GM21423 (cell line): ENCODE measurements at regions not wholly inside any gene's neighbourhood (a gene's known extent, or its start where the extent isn't known, plus 50 kb on each side); places are given as distances from the start of the nearest gene placed in this dataset.

Source experiments
- ATAC-seq: cut with Tn5 transposase; IDR thresholded peaks from one replicate; pipeline ENCODE4 v1.9.1; 2021; ENCODE audit warnings: mild to moderate bottlenecking, moderate library complexity; ENCODE audit not compliant: unreplicated experiment

- no peak for ATAC-seq
These were observed 249.2 kb upstream of the GPRIN3 start for GRCh38 chr4:89556601-89557305.

DNA sequence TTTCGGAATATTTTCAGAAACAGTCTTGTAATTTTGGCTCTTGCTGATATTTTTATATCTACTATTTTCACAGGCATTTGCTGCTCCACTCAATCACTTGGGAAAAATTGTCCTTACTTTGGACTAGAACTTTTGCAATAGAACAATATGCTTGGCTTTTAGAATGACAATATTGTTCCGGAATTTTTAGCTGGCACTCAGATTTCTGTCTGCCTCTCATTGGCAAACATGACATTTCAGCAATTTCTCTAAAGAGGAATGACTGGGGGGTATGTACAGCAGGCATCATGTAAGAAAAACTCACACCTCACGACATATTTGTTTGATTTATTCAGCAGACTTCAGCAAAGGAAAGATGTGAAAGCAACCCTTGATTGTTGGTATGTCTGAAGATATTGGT, 243.6 kb upstream of the GPRIN3 start:
- ATAC-seq, result no peak

DNA sequence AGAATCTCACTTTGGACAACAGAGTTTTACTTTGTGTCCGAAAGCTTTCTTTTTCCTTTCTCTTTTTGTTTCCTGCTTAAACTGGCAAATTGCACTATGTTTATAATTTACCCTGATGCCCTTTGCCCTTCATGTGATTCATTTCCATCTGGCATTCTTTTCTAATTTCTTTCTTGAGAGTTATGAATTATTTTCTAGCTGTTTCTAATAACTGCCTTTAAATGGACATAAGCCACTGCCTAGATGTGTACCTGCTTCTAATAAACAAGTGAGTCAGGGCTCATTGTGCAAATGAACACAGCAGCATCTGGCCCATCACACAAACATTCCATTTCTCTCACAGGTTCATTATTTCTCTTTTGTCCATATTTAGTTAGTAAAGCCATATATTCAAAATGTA, 242.3 kb upstream of the GPRIN3 start:
- ATAC-seq, result no peak

GRCh38 chr4:89545315-89545714, 237.7 kb upstream of the GPRIN3 start:
- ATAC-seq, result no peak

DNA sequence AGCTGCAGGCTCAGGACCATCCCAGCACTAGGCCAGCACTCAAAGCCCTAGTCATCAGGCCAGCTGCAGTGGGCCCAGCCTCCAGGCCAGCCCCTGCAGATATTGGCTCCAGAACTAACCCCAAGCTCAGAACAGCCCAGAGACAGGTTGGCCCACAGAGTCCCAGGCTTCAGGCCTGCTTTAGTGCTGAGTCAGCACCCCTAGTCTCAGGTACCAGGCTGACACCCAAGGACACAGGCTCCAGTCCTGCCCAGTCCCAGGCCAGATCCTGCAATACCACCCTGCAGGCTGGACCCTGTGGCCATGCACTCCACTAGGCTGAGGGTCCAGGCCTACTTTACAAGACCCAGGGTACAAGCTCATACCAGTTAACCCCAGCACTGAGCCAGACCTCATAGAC, 234.4 kb upstream of the GPRIN3 start:
- ATAC-seq, result no peak

GRCh38 chr4:89539797-89540711, 232.5 kb upstream of the GPRIN3 start:
- ATAC-seq, result no peak

- ATAC-seq, result no peak
These were observed 231.8 kb upstream of the GPRIN3 start for GRCh38 chr4:89539374-89539773.

GRCh38 chr4:89538886-89539285, 231.3 kb upstream of the GPRIN3 start:
- ATAC-seq, result no peak

- ATAC-seq, result no peak
These were observed 230.6 kb upstream of the GPRIN3 start for GRCh38 chr4:89538171-89538570.

DNA sequence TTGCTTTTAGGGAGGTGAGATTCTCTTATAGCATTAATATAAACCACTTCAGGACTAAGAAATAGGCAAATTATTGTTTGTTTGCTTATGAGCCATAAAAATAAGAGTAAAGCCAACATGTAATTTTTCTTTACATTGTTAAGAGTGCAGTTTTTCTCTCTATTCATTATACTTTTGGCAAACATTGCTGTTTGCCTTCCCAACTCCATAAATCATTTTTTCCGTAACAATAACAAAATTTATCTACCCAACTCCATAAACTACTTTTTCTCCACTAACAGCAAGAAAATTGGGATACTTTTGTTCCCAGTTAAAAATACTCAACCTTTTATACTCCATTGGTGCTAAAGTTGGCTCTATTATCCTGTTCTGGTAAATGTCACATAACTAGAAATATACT, 229.7 kb upstream of the GPRIN3 start:
- no peak for ATAC-seq

GRCh38 chr4:89535251-89535650, 227.7 kb upstream of the GPRIN3 start:
- no peak for ATAC-seq

DNA sequence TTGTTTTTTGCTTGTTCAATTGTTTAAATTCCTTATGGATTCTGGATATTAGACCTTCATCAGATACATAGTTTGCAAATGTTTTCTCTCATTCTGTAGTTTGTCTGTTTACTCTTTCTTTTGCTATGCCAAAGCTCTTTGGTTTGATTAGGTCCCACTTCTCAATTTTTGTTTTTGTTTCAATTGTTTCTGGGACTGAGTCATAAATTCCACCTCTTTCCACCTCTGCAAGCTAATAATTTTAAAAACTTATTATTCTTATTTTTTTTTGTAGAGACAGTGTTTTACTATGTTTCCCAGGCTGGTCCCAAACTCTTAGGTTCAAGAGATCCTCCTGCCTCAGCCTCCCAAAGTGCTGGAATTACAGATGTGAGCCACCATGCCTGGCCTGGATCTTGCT, 226.8 kb upstream of the GPRIN3 start:
- no peak for ATAC-seq

DNA sequence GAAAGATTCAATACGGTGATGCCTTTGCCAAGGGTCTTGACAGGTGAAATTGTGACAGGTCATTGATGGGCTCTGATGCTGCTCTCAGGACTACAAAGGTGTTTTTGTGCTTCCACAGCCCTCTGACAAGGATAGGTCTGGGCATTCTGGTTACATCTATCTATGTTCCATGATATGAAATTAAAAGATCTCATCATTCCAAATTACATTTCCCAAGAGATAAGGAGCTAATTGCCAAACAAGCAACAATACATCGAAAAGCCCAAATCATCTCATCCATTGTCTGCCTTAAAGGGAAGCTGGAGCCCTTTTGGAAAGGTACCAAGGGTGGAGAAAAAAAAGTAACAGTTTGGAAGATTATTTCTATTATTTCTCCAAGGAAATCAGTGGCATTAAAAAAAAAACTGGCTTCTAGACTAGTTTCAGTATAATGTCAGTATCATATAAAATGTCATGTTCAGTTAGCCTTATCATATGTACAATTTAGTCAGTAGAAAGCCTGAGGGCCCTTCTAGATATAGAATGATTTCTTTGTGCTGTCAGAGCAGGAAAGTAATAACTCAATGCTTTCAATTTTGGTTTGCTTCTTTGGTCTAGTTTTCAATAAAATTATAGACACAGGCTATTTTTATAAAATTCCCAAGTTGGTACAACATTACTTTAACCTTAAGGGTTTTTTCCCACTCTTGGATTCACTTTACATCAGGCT, 224.5 kb upstream of the GPRIN3 start:
- no peak for ATAC-seq

- ATAC-seq, result no peak
These were observed 221.0 kb upstream of the GPRIN3 start for GRCh38 chr4:89528526-89529133.

GRCh38 chr4:89521826-89522225, 214.2 kb upstream of the GPRIN3 start:
- ATAC-seq, result no peak

DNA sequence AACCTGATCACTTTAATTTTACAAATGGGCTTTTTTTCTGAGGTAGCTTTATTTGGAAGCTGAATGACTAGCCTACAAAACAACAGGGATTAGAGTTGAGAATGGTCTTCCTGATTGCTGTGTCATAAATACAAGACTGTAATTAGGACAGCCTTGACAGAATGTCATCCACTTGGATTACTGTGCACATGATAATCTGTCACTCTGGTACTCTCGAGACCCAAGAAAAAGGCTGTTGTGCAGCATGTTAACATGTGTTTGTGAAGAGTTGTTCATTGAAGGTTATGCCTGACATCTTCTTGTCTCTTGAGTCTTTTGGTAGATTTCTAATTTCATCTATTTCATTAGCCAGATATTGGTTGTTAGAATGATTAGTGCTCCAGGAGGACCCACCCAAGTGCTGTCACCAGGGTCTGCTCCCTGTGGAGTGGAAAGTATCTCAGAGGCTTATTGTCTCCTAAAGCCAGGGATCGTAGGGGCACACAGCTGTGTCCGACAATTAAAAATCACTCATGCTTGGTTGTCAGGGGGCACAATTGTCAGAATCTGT, 212.2 kb upstream of the GPRIN3 start:
- no peak for ATAC-seq

DNA sequence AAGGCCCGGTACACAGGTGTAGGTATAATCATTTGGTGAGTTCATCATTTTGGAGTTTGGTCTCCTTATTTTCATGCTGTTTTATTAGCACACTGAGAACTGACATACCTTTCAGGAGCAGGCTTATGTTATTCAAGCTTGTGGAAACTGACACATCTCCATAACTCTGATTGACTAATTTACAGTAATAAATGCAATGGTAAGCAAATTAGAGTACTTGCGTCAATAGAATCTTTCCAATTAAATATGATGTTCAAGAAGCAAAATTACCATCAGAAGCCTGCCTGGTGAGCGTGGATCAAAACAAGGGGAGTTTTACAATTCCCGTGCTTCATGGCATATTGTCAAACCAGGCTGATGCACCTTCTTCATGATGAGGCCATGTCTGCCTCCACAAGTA, 210.7 kb upstream of the GPRIN3 start:
- no peak for ATAC-seq

- ATAC-seq, result no peak
These were observed 207.2 kb upstream of the GPRIN3 start for GRCh38 chr4:89514811-89515210.

- ATAC-seq, result no peak
These were observed 204.2 kb upstream of the GPRIN3 start for GRCh38 chr4:89511776-89512175.

DNA sequence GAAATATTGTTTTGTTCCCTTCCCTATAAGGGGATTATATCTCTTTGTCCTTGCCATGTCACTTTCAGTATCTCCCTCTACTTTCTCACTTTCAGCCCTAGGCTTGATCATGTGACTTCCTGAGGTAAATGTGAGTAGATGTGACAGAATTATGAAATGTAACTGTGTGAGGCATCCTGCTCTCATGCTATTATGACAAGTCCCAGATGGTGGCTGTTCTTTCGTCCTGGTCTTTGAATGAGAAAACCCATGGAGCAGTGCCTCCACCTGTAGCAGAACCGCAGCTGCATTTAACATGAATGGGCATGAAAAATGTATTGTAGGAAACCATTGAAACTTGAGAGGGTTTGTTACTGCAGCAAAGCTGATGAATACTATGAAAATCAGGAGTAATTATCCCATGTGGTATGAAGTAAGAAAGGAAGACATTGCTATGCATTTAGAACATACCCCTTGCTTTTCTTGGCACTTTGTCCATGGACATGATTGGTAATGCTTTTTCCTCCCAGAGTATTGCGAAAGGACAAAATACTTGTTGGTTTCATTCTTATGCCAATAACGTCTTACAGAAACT, 202.2 kb upstream of the GPRIN3 start:
- peak; percentile 100 for ATAC-seq
